ENCODE measurements at regions not wholly inside any gene's neighbourhood (a gene's known extent, or its start where the extent isn't known, plus 50 kb on each side); places are given as distances from the start of the nearest gene placed in this dataset.

DNA sequence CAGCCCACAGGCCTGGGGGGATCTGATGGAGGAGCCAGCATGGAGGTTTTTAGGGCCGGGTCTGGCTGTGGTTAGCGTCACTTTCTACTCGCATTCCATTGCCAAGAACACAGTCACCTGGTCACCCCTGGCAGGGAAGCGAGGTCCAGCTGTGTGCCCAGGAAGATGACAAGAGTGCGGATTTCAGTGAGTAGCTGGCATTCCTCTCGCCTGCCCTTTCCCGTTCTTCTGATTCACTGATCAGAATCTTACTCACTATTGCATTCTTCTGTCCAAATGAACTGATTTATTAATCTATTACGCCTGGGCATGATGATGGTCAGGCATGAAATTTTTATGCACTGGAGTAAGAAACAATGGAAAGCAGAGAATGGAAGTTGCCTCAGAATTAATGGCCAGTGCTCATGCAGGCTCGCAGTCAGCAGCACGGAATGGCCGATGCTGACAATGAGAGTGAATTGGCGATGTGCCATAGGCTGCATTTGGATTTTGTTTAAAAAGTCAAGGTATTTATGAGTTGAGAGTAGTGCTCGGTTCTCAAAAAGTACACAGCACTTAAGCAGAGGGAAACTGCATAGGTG lies 76.4 kb upstream of the MGAT5 start:
- H3K36me3 Mint-ChIP-seq (ENCODE audit: insufficient read depth in 1 of 3, low read depth in 3 of 3) = peaks cover 0 to 6% (median 0%) of the 10 kb centered on the region in 3 experiments; a peak in 1 of 7 replicates
- H3K27ac ChIP-seq (ENCODE audit: insufficient read length, low read depth, low read length) = no peak overlapping the region
- no peaks in the 10 kb centered on the region for H4K20me1 ChIP-seq (ENCODE audit: control insufficient read depth, insufficient read depth, insufficient read length)
- H2AFZ ChIP-seq (ENCODE audit: low read length) = no peak overlapping the region
- H2BK20ac ChIP-seq (ENCODE audit: low read depth, low read length, poor library complexity, severe bottlenecking) = no peak overlapping the region
- no CpG with 5 or more reads among the region's 13 CpGs for WGBS (ENCODE audit: extremely low coverage, insufficient read length, low lambda C conversion rate)
- no peak overlapping the region; a peak in 1 of 7 replicates for H3K27ac Mint-ChIP-seq
- peaks cover 30 to 38% of the 10 kb centered on the region in 2 experiments for H3K4me1 Mint-ChIP-seq
- H3K14ac ChIP-seq (ENCODE audit: insufficient read depth, low read length) = no peak overlapping the region
- no peaks in the 10 kb centered on the region; the same call in 1 of the 2 replicates for H3K79me2 ChIP-seq (ENCODE audit: insufficient read depth, low read length)
- H2BK120ac ChIP-seq (ENCODE audit: low read depth, low read length, poor library complexity, severe bottlenecking) = no peak overlapping the region
- no peaks in the 10 kb centered on the region for H3K9me3 Mint-ChIP-seq
- no peak overlapping the region for H3K4me2 ChIP-seq (ENCODE audit: insufficient read depth, insufficient read length, low read length)
- H2BK15ac ChIP-seq (ENCODE audit: low read depth, low read length) = no peak overlapping the region
- H3K4me3 Mint-ChIP-seq = no peak overlapping the region
- no peak overlapping the region for H2AK5ac ChIP-seq (ENCODE audit: insufficient read length, low read length)
- no peak overlapping the region for H2BK12ac ChIP-seq (ENCODE audit: insufficient read length, low read depth, low read length)
- H3K27me3 Mint-ChIP-seq (ENCODE audit: low read depth) = no peaks in the 10 kb centered on the region
- no peak overlapping the region for H4K5ac ChIP-seq (ENCODE audit: insufficient read length, low read depth, low read length)
- H4K91ac ChIP-seq (ENCODE audit: insufficient read length, low read depth, low read length) = no peak overlapping the region
- peaks cover 8% of the 10 kb centered on the region; the same call in 1 of the 2 replicates for H3K4me1 ChIP-seq (ENCODE audit: insufficient read depth, low read length)
- no peak overlapping the region for H3K9ac ChIP-seq (ENCODE audit: extremely low read depth, insufficient read length, low read length)
- H3K9me3 ChIP-seq (ENCODE audit: control insufficient read depth, low read depth, low read length) = no peaks in the 10 kb centered on the region
- H3T11ph ChIP-seq (ENCODE audit: low read length) = no peak overlapping the region
- no peak for TF ChIP-seq CTCF (conservative IDR thresholded peaks at IDR 0.05)
- H2BK5ac ChIP-seq (ENCODE audit: insufficient read length, low read length) = no peak overlapping the region
- H3K79me1 ChIP-seq (ENCODE audit: insufficient read depth, low read depth, low read length, poor library complexity, severe bottlenecking) = peaks cover 3% of the 10 kb centered on the region
- no peak for DNase-seq
- H3K4ac ChIP-seq (ENCODE audit: low read depth, low read length) = no peak overlapping the region
- H3K23ac ChIP-seq (ENCODE audit: insufficient read length, low read depth, low read length) = no peak overlapping the region
- no peaks in the 10 kb centered on the region for H3K23me2 ChIP-seq (ENCODE audit: insufficient read length, low read depth, low read length, poor library complexity, severe bottlenecking)
- H3K27me3 ChIP-seq (ENCODE audit: insufficient read depth, low read length) = no peaks in the 10 kb centered on the region
- no peak overlapping the region for H3K18ac ChIP-seq (ENCODE audit: insufficient read length, low read depth, low read length)
- no peak overlapping the region for H3K56ac ChIP-seq (ENCODE audit: insufficient read length, low read depth, low read length)
- no peak overlapping the region for H4K8ac ChIP-seq (replicated peaks; ENCODE audit: insufficient read length, low read depth, low read length)
